Keratinocyte (primary cell): ENCODE measurements at regions not wholly inside any gene's neighbourhood (a gene's known extent, or its start where the extent isn't known, plus 50 kb on each side); places are given as distances from the start of the nearest gene placed in this dataset.

ENCODE experiments used
- DNase-seq: peaks from one replicate; pipeline ENCODE4 v3.0.0-alpha.2; 2011; ENCODE audit warnings: low read depth, missing footprints, low spot score
- FAIRE-seq: peaks from 2 replicates; lab custom pipeline; 2011; peaks lifted over from hg19 to GRCh38; lab: Jason Lieb, UNC
- H2AFZ ChIP-seq: 2 replicates; pipeline ENCODE4 v1.6.0; 2012; ENCODE audit warnings: low read length, control low read depth, inconsistent platforms; ENCODE audit not compliant: control insufficient read depth
- H3K27ac ChIP-seq: 2 replicates; pipeline ENCODE4 v1.5.1; 2011; ENCODE audit warnings: low read length; ENCODE audit not compliant: control insufficient read depth, insufficient read depth
- H3K27me3 ChIP-seq: 3 replicates; pipeline ENCODE4 v1.6.0; 2011; ENCODE audit warnings: low read length; ENCODE audit not compliant: control insufficient read depth, insufficient read depth; ENCODE audit errors: extremely low read depth
- H3K36me3 ChIP-seq, 2 experiments: 2 replicates in 1 of 2; 3 replicates in 1 of 2; pipeline ENCODE4 v1.5.1; 2011; ENCODE audit warnings: low read length in 2 of 2, mild to moderate bottlenecking in 1 of 2; ENCODE audit not compliant: control insufficient read depth in 2 of 2, insufficient read depth in 2 of 2; ENCODE audit errors: extremely low read depth in 1 of 2
- H3K4me1 ChIP-seq: 3 replicates; pipeline ENCODE4 v1.5.1; 2011; ENCODE audit warnings: low read length; ENCODE audit not compliant: control insufficient read depth, insufficient read depth; ENCODE audit errors: extremely low read depth
- H3K4me2 ChIP-seq: 3 replicates; pipeline ENCODE4 v1.6.0; 2011; ENCODE audit warnings: low read depth, low read length; ENCODE audit not compliant: control insufficient read depth, insufficient read depth; ENCODE audit errors: extremely low read depth
- H3K4me3 ChIP-seq, 3 experiments: fragments of 200-600 bp in 1 of 3; sonication (generic) in 1 of 3; 2 replicates in 2 of 3; 3 replicates in 1 of 3; pipeline ENCODE4 v1.5.1; 2011 to 2016; ENCODE audit warnings: low read length in 3 of 3, mild to moderate bottlenecking in 3 of 3, control low read depth in 2 of 3, inconsistent platforms in 1 of 3, low read depth in 1 of 3, mixed read lengths in 1 of 3, mixed run types in 1 of 3, moderate library complexity in 1 of 3; ENCODE audit not compliant: control insufficient read depth in 2 of 3, insufficient read depth in 2 of 3; ENCODE audit errors: extremely low read depth in 1 of 3
- H3K79me2 ChIP-seq: 2 replicates; pipeline ENCODE4 v1.6.0; 2012; ENCODE audit warnings: low read length; ENCODE audit not compliant: control insufficient read depth, insufficient read depth
- H3K9ac ChIP-seq: 3 replicates; pipeline ENCODE4 v1.6.0; 2011; ENCODE audit warnings: low read length; ENCODE audit not compliant: control insufficient read depth, insufficient read depth; ENCODE audit errors: extremely low read depth
- H3K9me1 ChIP-seq: 3 replicates; pipeline ENCODE4 v1.6.0; 2011; ENCODE audit warnings: low read length; ENCODE audit not compliant: control insufficient read depth, insufficient read depth; ENCODE audit errors: extremely low read depth
- H3K9me3 ChIP-seq: 2 replicates; pipeline ENCODE4 v1.5.1; 2012; ENCODE audit warnings: low read depth, low read length; ENCODE audit not compliant: control insufficient read depth
- H4K20me1 ChIP-seq: 3 replicates; pipeline ENCODE4 v1.6.0; 2011; ENCODE audit warnings: low read length; ENCODE audit not compliant: control insufficient read depth, insufficient read depth; ENCODE audit errors: extremely low read depth
- CTCF ChIP-seq, 3 experiments: IDR thresholded peaks in 1 of 3; conservative IDR thresholded peaks in 1 of 3; optimal IDR thresholded peaks in 1 of 3; 2 replicates in 2 of 3; 3 replicates in 1 of 3; pipeline versions ENCODE3 to v1.5.1; 2011; ENCODE audit warnings: low read length in 3 of 3, mild to moderate bottlenecking in 3 of 3, moderate library complexity in 2 of 3, control low read depth in 1 of 3, inconsistent platforms in 1 of 3; ENCODE audit not compliant: insufficient read depth in 2 of 3; ENCODE audit errors: extremely low read depth in 1 of 3
- EZH2 ChIP-seq: IDR thresholded peaks from one replicate; pipeline ENCODE4 v1.6.1; 2012; ENCODE audit warnings: inconsistent platforms, mild to moderate bottlenecking, low read length, moderate library complexity
- dilution Hi-C: fragments of 300-500 bp; cut with MboI; formaldehyde crosslinking; loops from one replicate; pipeline ENCODE4 v1.7.0; 2020; ENCODE audit warnings: low sequenced_read_pairs; ENCODE audit not compliant: extremely low pct_ligation_motif_present

GRCh38 chr5:139743001-139743771 is 52.4 kb upstream of the PSD2 start:
- no peak overlapping the region for H2AFZ ChIP-seq
- FAIRE-seq: no peak

GRCh38 chr5:139743804-139744203 is 51.8 kb upstream of the PSD2 start:
- no peak overlapping the region for H3K9ac ChIP-seq
- H3K4me2 ChIP-seq: no peak overlapping the region
- H2AFZ ChIP-seq: no peak overlapping the region
- H3K79me2 ChIP-seq: no peaks in the 10 kb centered on the region
- H3K27me3 ChIP-seq: peaks cover 45% of the 10 kb centered on the region
- dilution Hi-C loops: no loop called here
- H3K9me1 ChIP-seq: no peaks in the 10 kb centered on the region
- TF ChIP-seq CTCF (optimal IDR thresholded peaks at IDR 0.05 in 1 of 3, IDR thresholded peaks at IDR 0.05 in 1 of 3, conservative IDR thresholded peaks at IDR 0.05 in 1 of 3; ENCODE audit: extremely low read depth in 1 of 3, insufficient read depth in 2 of 3, low read length in 3 of 3): no peak
- no peak for TF ChIP-seq EZH2
- H3K9me3 ChIP-seq: no peaks in the 10 kb centered on the region
- no peak for FAIRE-seq
- H4K20me1 ChIP-seq: no peaks in the 10 kb centered on the region
- H3K4me3 ChIP-seq: no peak overlapping the region
- no peak for DNase-seq
- H3K36me3 ChIP-seq: no peaks in the 10 kb centered on the region
- peaks cover 20% of the 10 kb centered on the region for H3K4me1 ChIP-seq
- H3K27ac ChIP-seq: no peak overlapping the region

More at GRCh38 chr5:139743001-139743771, 52.4 kb upstream of the PSD2 start:
- dilution Hi-C loops: no loop called here
- H3K27ac ChIP-seq: no peak overlapping the region
- H3K9me3 ChIP-seq: no peaks in the 10 kb centered on the region
- H3K4me3 ChIP-seq: no peak overlapping the region
- no peaks in the 10 kb centered on the region for H3K9me1 ChIP-seq
- peaks cover 38% of the 10 kb centered on the region for H3K27me3 ChIP-seq
- no peak for DNase-seq
- H4K20me1 ChIP-seq: no peaks in the 10 kb centered on the region
- no peaks in the 10 kb centered on the region for H3K36me3 ChIP-seq
- no peak overlapping the region for H3K4me2 ChIP-seq
- no peak overlapping the region for H3K9ac ChIP-seq
- no peak for TF ChIP-seq EZH2
- TF ChIP-seq CTCF (optimal IDR thresholded peaks at IDR 0.05 in 1 of 3, IDR thresholded peaks at IDR 0.05 in 1 of 3, conservative IDR thresholded peaks at IDR 0.05 in 1 of 3; ENCODE audit: extremely low read depth in 1 of 3, insufficient read depth in 2 of 3, low read length in 3 of 3): no peak
- H3K79me2 ChIP-seq: no peaks in the 10 kb centered on the region
- H3K4me1 ChIP-seq: peaks cover 22% of the 10 kb centered on the region
